ENCODE measurements at regions not wholly inside any gene's neighbourhood (a gene's known extent, or its start where the extent isn't known, plus 50 kb on each side); places are given as distances from the start of the nearest gene placed in this dataset.

DNA sequence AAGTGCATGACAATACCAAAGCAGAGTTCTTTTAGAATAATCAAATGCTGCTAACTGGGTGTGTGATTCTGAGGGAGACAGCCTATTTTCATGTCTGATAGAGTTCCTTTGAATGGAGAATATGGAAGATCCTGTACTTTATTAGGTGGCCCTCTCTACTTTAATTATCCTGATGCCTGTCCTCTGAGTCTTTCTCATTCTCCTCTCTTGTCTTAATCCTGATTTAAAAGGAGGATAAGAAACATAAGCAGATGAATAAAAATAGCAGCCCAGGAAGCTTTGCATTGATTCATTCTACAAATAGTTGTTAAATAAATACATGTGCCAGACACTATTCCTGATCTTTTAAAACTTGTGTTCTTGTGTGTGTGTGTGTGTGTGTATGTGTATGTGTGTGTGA is 387.3 kb downstream of the SPRY1 start:
- no peaks in the 10 kb centered on the region for H3K27me3 ChIP-seq (ENCODE audit: control insufficient read depth, low read length)
- no peak overlapping the region for H3K27ac ChIP-seq (ENCODE audit: low read depth, low read length)
- H3K4me2 ChIP-seq (ENCODE audit: low read length) = no peak overlapping the region
- TF ChIP-seq, protein P1, sequence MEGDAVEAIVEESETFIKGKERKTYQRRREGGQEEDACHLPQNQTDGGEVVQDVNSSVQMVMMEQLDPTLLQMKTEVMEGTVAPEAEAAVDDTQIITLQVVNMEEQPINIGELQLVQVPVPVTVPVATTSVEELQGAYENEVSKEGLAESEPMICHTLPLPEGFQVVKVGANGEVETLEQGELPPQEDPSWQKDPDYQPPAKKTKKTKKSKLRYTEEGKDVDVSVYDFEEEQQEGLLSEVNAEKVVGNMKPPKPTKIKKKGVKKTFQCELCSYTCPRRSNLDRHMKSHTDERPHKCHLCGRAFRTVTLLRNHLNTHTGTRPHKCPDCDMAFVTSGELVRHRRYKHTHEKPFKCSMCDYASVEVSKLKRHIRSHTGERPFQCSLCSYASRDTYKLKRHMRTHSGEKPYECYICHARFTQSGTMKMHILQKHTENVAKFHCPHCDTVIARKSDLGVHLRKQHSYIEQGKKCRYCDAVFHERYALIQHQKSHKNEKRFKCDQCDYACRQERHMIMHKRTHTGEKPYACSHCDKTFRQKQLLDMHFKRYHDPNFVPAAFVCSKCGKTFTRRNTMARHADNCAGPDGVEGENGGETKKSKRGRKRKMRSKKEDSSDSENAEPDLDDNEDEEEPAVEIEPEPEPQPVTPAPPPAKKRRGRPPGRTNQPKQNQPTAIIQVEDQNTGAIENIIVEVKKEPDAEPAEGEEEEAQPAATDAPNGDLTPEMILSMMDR (IDR thresholded peaks at IDR 0.05; ENCODE audit: low read depth, low read length, poor library complexity, severe bottlenecking) = no peak
- TF ChIP-seq EZH2phosphoT487 (IDR thresholded peaks at IDR 0.05; ENCODE audit: borderline replicate concordance, low read length) = no peak
- no peak overlapping the region for H3K4me3 ChIP-seq (ENCODE audit: low read length)
- no peaks in the 10 kb centered on the region for H3K4me1 ChIP-seq (ENCODE audit: control insufficient read depth, low read length)
- H3K79me2 ChIP-seq (ENCODE audit: control insufficient read depth, low read length) = no peaks in the 10 kb centered on the region
- H3K9me2 ChIP-seq (replicated peaks; ENCODE audit: control insufficient read depth, low read length) = no peaks in the 10 kb centered on the region
- H4K20me1 ChIP-seq (ENCODE audit: control insufficient read depth, insufficient read depth, low read depth, low read length) = no peaks in the 10 kb centered on the region
- H3F3A ChIP-seq (ENCODE audit: control insufficient read depth, insufficient read depth) = no peaks in the 10 kb centered on the region
- no peaks in the 10 kb centered on the region for H3K9me3 ChIP-seq (ENCODE audit: control insufficient read depth, insufficient read depth, low read length)
- no peaks in the 10 kb centered on the region for H3K36me3 ChIP-seq (ENCODE audit: control insufficient read depth, low read length)

DNA sequence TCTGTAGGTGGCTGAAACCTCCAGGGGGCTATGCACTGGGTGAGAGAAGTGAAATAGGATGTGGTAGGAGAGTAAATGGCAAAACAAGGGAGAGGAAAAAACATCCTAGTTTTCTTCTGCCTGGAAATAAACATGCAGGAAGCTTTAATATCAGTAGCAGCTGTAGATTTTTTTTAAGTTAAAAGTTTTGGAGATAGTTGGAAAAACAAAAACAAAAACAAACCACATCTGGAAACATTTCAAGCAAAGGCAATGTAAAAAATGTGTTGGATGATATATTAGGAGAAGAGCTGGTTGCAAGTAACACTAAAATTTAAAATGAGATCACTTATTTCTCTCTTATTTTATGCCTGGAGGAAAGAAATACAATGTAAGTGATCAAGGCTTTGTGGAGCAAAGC is 388.0 kb downstream of the SPRY1 start:
- no peaks in the 10 kb centered on the region for H4K20me1 ChIP-seq (ENCODE audit: control insufficient read depth, insufficient read depth, low read depth, low read length)
- H3F3A ChIP-seq (ENCODE audit: control insufficient read depth, insufficient read depth) = no peaks in the 10 kb centered on the region
- H3K4me3 ChIP-seq (ENCODE audit: low read length) = no peak overlapping the region
- H3K79me2 ChIP-seq (ENCODE audit: control insufficient read depth, low read length) = no peaks in the 10 kb centered on the region
- H3K9me3 ChIP-seq (ENCODE audit: control insufficient read depth, insufficient read depth, low read length) = no peaks in the 10 kb centered on the region
- H3K27ac ChIP-seq (ENCODE audit: low read depth, low read length) = no peak overlapping the region
- no peaks in the 10 kb centered on the region for H3K9me2 ChIP-seq (replicated peaks; ENCODE audit: control insufficient read depth, low read length)
- H3K36me3 ChIP-seq (ENCODE audit: control insufficient read depth, low read length) = no peaks in the 10 kb centered on the region
- no peaks in the 10 kb centered on the region for H3K4me1 ChIP-seq (ENCODE audit: control insufficient read depth, low read length)
- H3K4me2 ChIP-seq (ENCODE audit: low read length) = no peak overlapping the region
- TF ChIP-seq, protein P1 (IDR thresholded peaks at IDR 0.05; ENCODE audit: low read depth, low read length, poor library complexity, severe bottlenecking) = no peak
- no peak for TF ChIP-seq EZH2phosphoT487 (IDR thresholded peaks at IDR 0.05; ENCODE audit: borderline replicate concordance, low read length)
- H3K27me3 ChIP-seq (ENCODE audit: control insufficient read depth, low read length) = no peaks in the 10 kb centered on the region

DNA sequence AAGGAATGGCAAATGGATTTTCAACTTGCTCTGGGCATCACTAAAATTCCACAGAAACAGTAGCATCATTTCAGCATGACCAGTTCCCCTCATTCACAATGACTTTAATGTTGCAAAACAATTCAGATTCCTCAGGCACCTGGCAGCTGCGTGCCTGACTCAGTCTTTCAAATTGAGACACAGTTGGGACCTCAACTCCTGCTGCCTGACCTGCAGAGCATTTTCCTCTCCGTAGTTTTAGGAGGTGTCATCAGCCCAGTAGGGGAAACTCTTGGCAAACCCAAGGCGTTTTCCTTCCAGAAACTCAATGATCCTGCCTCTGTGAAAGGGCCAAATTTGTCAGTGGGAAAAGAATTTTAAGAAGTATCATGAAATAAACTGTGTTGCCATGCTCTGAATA is 388.9 kb downstream of the SPRY1 start:
- H3K4me1 ChIP-seq (ENCODE audit: control insufficient read depth, low read length) = no peaks in the 10 kb centered on the region
- H3K9me3 ChIP-seq (ENCODE audit: control insufficient read depth, insufficient read depth, low read length) = no peaks in the 10 kb centered on the region
- H3F3A ChIP-seq (ENCODE audit: control insufficient read depth, insufficient read depth) = no peaks in the 10 kb centered on the region
- no peaks in the 10 kb centered on the region for H3K27me3 ChIP-seq (ENCODE audit: control insufficient read depth, low read length)
- H3K4me3 ChIP-seq (ENCODE audit: low read length) = no peak overlapping the region
- H3K9me2 ChIP-seq (replicated peaks; ENCODE audit: control insufficient read depth, low read length) = no peaks in the 10 kb centered on the region
- H3K36me3 ChIP-seq (ENCODE audit: control insufficient read depth, low read length) = no peaks in the 10 kb centered on the region
- no peaks in the 10 kb centered on the region for H3K79me2 ChIP-seq (ENCODE audit: control insufficient read depth, low read length)
- H4K20me1 ChIP-seq (ENCODE audit: control insufficient read depth, insufficient read depth, low read depth, low read length) = no peaks in the 10 kb centered on the region
- no peak overlapping the region for H3K27ac ChIP-seq (ENCODE audit: low read depth, low read length)
- TF ChIP-seq, protein P1 (IDR thresholded peaks at IDR 0.05; ENCODE audit: low read depth, low read length, poor library complexity, severe bottlenecking) = no peak
- TF ChIP-seq EZH2phosphoT487 (IDR thresholded peaks at IDR 0.05; ENCODE audit: borderline replicate concordance, low read length) = no peak
- H3K4me2 ChIP-seq (ENCODE audit: low read length) = no peak overlapping the region

Measured in DOHH2 (cell line).